Fibroblast of villous mesenchyme (primary cell): ENCODE measurements at regions not wholly inside any gene's neighbourhood (a gene's known extent, or its start where the extent isn't known, plus 50 kb on each side); places are given as distances from the start of the nearest gene placed in this dataset.

Experiments
- DNase-seq: peaks from one replicate; pipeline ENCODE4 v3.0.0-alpha.2; 2010; ENCODE audit warnings: low read depth
- H3K4me3 ChIP-seq: 2 replicates; pipeline ENCODE4 v1.5.1; 2011; ENCODE audit warnings: low read depth, mild to moderate bottlenecking, low read length
- TF ChIP-seq, protein P1 (sequence below): IDR thresholded peaks from 2 replicates; pipeline ENCODE4 v1.5.1; 2012; ENCODE audit warnings: low read depth, mild to moderate bottlenecking, low read length; ENCODE audit not compliant: insufficient read depth

DNA sequence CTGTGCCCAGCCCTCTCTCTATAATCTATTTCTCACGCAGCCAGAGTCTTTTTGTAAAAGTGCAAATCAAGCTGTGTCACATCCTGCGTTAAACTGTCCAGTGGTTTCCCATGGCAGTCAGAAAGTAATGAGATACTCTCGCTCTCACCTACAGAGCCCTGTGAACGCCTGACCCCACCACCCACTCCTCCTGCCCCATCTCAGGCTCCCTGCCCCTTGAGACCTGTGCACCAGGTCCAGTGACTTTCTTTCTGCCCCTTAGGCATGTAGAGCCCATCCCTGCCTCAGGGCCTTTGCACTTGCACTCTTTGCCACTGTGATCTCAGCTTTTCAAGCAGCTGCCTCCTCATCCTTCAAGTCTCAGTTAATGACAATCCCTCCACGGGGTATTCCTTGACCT, 58.3 kb upstream of the RASGRP1 start:
- TF ChIP-seq, protein P1, sequence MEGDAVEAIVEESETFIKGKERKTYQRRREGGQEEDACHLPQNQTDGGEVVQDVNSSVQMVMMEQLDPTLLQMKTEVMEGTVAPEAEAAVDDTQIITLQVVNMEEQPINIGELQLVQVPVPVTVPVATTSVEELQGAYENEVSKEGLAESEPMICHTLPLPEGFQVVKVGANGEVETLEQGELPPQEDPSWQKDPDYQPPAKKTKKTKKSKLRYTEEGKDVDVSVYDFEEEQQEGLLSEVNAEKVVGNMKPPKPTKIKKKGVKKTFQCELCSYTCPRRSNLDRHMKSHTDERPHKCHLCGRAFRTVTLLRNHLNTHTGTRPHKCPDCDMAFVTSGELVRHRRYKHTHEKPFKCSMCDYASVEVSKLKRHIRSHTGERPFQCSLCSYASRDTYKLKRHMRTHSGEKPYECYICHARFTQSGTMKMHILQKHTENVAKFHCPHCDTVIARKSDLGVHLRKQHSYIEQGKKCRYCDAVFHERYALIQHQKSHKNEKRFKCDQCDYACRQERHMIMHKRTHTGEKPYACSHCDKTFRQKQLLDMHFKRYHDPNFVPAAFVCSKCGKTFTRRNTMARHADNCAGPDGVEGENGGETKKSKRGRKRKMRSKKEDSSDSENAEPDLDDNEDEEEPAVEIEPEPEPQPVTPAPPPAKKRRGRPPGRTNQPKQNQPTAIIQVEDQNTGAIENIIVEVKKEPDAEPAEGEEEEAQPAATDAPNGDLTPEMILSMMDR, result no peak
- DNase-seq, result no peak
- H3K4me3 ChIP-seq, result no peak overlapping the region

DNA sequence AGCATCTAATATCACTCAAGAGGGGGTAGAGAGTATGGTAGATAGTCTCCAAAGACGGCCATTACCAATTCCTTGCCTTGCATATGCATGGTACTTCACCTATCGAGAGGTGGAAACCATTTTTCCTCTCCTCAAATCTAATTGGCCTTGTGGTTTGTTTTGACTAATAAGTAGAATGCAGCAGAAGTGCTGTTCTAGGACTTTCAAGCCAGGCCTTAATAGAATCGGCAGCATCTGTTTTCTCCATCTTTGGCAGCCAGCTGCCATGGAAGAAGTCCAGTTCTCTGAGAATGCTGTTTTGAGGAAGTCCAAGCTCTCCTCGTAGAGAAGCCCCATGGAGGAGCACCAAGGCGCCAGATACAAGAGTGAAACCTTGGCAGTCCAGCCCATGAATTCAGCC, 59.1 kb upstream of the RASGRP1 start:
- no peak overlapping the region for H3K4me3 ChIP-seq
- TF ChIP-seq, protein P1, result no peak
- DNase-seq, result no peak

DNA sequence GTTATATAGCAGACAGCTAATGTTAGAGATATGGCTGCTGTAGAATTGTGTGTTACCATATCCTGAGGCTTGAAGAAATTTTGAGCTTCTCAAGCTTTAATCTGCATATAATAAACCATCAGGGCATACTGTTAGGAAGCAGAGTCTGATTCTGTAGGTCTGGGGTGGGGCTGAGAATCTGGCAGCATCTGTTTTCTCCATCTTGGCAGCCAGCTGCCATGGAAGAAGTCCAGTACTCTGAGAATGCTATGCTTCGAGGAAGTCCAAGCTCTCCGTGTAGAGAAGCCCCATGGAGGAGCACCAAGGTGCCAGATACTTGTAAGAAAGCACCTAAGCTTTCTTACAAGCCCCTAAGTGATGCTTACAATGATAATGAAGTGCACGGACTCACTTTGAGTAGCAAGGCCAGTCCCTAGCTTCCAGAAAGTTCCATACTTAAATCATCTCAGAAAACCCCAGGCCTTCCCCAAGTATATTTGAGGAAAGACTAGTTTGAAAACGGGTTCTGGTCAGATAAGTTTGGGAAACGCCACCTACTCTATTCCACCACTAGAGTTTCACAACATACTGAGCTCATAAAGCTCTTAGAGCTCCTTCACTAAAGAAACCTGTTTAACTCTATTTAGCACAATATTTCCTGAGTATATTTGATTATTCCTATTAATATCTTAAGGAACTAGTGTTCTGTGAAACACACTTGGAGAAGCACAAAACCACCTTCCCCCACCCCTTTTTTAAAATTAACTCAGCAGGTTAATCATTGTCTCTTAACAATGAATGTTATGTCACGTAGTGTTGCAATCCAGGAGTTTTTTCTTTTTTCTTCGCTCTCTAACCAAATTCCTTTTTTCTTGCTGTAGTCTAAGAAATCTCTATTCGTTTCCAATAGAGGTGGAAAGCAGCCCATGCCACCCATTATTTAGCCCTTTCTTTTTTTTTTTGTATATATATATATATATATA, 59.9 kb upstream of the RASGRP1 start:
- H3K4me3 ChIP-seq, result no peak overlapping the region
- TF ChIP-seq, protein P1, result no peak
- DNase-seq, result no peak

DNA sequence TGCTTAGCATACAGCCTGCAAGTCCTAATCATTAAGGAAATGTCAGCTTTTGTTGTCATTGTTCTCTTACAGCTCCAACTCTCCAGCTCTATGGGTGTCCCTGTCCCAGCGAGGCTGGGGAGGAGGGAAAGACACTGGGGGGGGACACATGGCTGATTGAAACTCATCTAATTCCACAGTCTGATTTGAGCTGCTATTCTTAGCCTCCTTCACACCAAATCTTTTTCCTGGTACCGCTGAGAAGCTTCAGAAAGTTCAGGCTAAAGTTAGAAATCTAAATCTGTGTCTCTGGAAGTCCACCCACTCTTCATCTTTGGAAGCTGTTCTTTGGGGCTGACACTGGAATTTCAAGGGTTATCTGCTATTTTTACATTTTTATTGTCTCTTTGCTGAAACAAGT, 61.3 kb upstream of the RASGRP1 start:
- H3K4me3 ChIP-seq, result no peak overlapping the region
- DNase-seq, result no peak
- TF ChIP-seq, protein P1, result no peak

DNA sequence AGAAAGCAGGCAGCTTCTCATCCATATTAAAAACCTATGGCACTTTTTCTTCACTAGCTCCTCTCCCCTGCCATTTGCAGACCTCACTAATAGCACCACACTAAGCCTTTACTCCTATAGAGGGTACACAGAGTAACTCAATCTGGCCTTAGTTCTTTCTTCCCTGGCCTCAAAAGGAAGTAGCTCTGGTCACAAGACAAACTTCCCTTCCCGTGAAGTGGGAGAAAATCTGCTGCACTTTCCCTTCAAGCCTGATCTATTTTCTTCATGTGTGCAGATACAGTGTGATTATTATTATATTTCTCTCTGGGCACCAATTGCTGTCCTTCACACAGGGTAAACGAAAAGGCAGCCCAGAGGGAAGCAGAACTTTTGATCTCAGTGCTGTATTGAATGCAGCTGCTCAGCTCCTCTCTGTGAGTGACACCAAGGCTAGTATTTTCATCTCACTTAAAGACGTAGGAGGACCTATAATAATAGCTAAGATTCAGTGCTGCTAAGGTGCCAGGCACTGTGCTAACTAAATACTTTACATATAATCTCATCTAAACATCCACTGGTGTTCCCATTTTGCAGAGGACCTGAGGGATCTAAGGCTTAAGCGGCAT, 61.9 kb upstream of the RASGRP1 start:
- TF ChIP-seq, protein P1, result no peak
- DNase-seq, result no peak
- no peak overlapping the region for H3K4me3 ChIP-seq

DNA sequence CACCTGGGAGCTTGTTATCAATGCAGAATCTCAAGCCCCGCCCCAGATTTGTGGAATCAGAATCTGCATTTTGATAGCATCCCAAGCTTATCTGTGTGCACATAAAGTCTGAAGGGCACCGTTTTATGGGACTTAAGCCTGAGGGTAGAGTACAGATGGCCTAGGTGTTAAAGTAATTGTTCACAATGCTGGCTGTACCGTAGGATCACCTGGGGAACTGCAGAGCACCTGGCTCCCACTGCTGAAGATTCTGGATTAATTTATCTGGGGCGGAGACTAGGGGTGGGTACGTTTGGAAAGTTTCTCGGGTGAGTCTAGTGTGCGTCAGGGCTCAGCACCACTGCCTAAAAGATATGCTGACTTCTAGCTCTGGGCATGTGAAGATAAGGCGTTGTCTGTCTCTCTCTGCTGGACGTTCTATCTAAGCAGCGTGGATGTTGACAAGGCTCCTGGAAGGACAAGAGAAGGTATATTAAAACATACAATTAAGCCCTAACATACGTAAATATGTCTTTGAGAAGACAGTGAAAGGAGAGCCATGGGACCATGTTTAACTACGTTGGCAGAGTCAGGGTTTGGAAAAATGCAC, 63.2 kb upstream of the RASGRP1 start:
- TF ChIP-seq, protein P1, result no peak
- DNase-seq, result no peak
- H3K4me3 ChIP-seq, result no peak overlapping the region
